ENCODE measurements at regions not wholly inside any gene's neighbourhood (a gene's known extent, or its start where the extent isn't known, plus 50 kb on each side); places are given as distances from the start of the nearest gene placed in this dataset.
A peak's percentile ranks its signal among the peaks of the same experiment; 100 is the strongest.

GRCh38 chr12:66956300-66956699 is 277.4 kb upstream of the GRIP1 start:
- no peak overlapping the region for H3K9ac ChIP-seq
- TF ChIP-seq Cebpa-rat (IDR thresholded peaks at IDR 0.05): no peak
- H4K20me1 ChIP-seq: 0 out of 22 replicates have a peak, but pooled peaks cover 0 to 3% (median 0%) of the 10 kb centered on the region in 11 experiments
- H3K27me3 ChIP-seq: no peaks in the 10 kb centered on the region
- H3K4me3 ChIP-seq: no peak overlapping the region
- no peak overlapping the region for H3K27ac ChIP-seq
- H3K4me2 ChIP-seq: no peak overlapping the region
- peaks cover 0 to 2% (median 0%) of the 10 kb centered on the region in 11 experiments; a peak in 1 of 22 replicates for H3K9me3 ChIP-seq (replicated peaks in 1 of 11)
- H3K36me3 ChIP-seq: no peaks in the 10 kb centered on the region
- peaks cover 0 to 8% (median 4%) of the 10 kb centered on the region in 10 experiments; a peak in 14 of 20 replicates for H3K4me1 ChIP-seq

- no peak for TF ChIP-seq Cebpa-rat (IDR thresholded peaks at IDR 0.05)
- Histone ChIP-seq H3K27me3 (no peaks in the 10 kb centered on the region), H3K4me1 (peaks cover 17 to 38% (median 26%) of the 10 kb centered on the region in 10 experiments), H3K36me3 (no peaks in the 10 kb centered on the region), H4K20me1 (no peaks in the 10 kb centered on the region), H3K4me3 (no peak overlapping the region), H3K27ac (no peak overlapping the region), H3K9ac (no peak overlapping the region), H3K9me3 (replicated peaks in 1 of 11) (peaks cover 0 to 3% (median 0%) of the 10 kb centered on the region in 11 experiments; a peak in 2 of 22 replicates), H3K4me2 (no peak overlapping the region)
Observed at GRCh38 chr12:66959276-66959675, 280.4 kb upstream of the GRIP1 start.

- no peak for TF ChIP-seq Cebpa-rat (IDR thresholded peaks at IDR 0.05)
- Histone ChIP-seq H3K4me1 (peaks cover 17 to 45% (median 34%) of the 10 kb centered on the region in 10 experiments), H3K4me2 (no peak overlapping the region)
Observed at GRCh38 chr12:66960006-66960405, 281.1 kb upstream of the GRIP1 start.

GRCh38 chr12:66960704-66961690 is 282.1 kb upstream of the GRIP1 start:
- no peak overlapping the region for H3K4me3 ChIP-seq
- peaks cover 17 to 55% (median 43%) of the 10 kb centered on the region in 10 experiments for H3K4me1 ChIP-seq
- no peaks in the 10 kb centered on the region for H4K20me1 ChIP-seq
- no peaks in the 10 kb centered on the region for H3K36me3 ChIP-seq
- no peak overlapping the region for H3K9ac ChIP-seq
- peak overlapping the region in 1 of 11 experiments; percentile 97; a peak in 2 of 22 replicates for H3K27ac ChIP-seq
- peak overlapping the region; percentile 27 to 63 (median 44); a peak in 18 of 22 replicates for H3K4me2 ChIP-seq
- no peak for TF ChIP-seq Cebpa-rat (IDR thresholded peaks at IDR 0.05)
- H3K27me3 ChIP-seq: no peaks in the 10 kb centered on the region
- H3K9me3 ChIP-seq (replicated peaks in 1 of 11): peaks cover 0 to 3% (median 0%) of the 10 kb centered on the region in 11 experiments; a peak in 2 of 22 replicates

More at GRCh38 chr12:66960006-66960405, 281.1 kb upstream of the GRIP1 start:
- Histone ChIP-seq H3K36me3 (no peaks in the 10 kb centered on the region), H3K9ac (no peak overlapping the region), H3K27me3 (no peaks in the 10 kb centered on the region), H4K20me1 (no peaks in the 10 kb centered on the region), H3K27ac (no peak overlapping the region; a peak in 1 of 22 replicates), H3K9me3 (replicated peaks in 1 of 11) (peaks cover 0 to 3% (median 0%) of the 10 kb centered on the region in 11 experiments; a peak in 2 of 22 replicates), H3K4me3 (no peak overlapping the region)

- no peak overlapping the region for H3K4me3 ChIP-seq
- H3K4me1 ChIP-seq: peaks cover 17 to 66% (median 52%) of the 10 kb centered on the region in 10 experiments
Observed at GRCh38 chr12:66962290-66962689, 283.4 kb upstream of the GRIP1 start.

GRCh38 chr12:66963901-66964300 is 285.0 kb upstream of the GRIP1 start:
- H3K27ac ChIP-seq: peak overlapping the region in 5 of 11 experiments; percentile 62 to 97 (median 77); a peak in 8 of 22 replicates

More at GRCh38 chr12:66962290-66962689, 283.4 kb upstream of the GRIP1 start:
- 0 out of 22 replicates have a peak overlapping the region, but pooled peaks of 1 of the 11 experiments have one; percentile 28 for H3K9ac ChIP-seq
- H3K4me2 ChIP-seq: peak overlapping the region; percentile 27 to 63 (median 44); a peak in 21 of 22 replicates
- H3K36me3 ChIP-seq: no peaks in the 10 kb centered on the region
- H3K9me3 ChIP-seq (replicated peaks in 1 of 11): peaks cover 0 to 3% (median 0%) of the 10 kb centered on the region in 11 experiments; a peak in 2 of 22 replicates
- no peaks in the 10 kb centered on the region for H4K20me1 ChIP-seq
- H3K27ac ChIP-seq: peak overlapping the region in 5 of 11 experiments; percentile 5 to 97 (median 24); a peak in 8 of 22 replicates
- no peaks in the 10 kb centered on the region for H3K27me3 ChIP-seq
- TF ChIP-seq Cebpa-rat (IDR thresholded peaks at IDR 0.05): no peak

GRCh38 chr12:66964629-66965028 is 285.8 kb upstream of the GRIP1 start:
- H3K9me3 ChIP-seq (replicated peaks in 1 of 11): peaks cover 0 to 3% (median 0%) of the 10 kb centered on the region in 11 experiments; a peak in 2 of 22 replicates
- peak overlapping the region in 4 of 11 experiments; percentile 31 to 78 (median 54); a peak in 5 of 22 replicates for H3K9ac ChIP-seq
- no peaks in the 10 kb centered on the region for H3K36me3 ChIP-seq
- peak overlapping the region in 7 of 11 experiments; percentile 37 to 97 (median 76); a peak in 13 of 22 replicates for H3K27ac ChIP-seq
- H3K27me3 ChIP-seq: no peaks in the 10 kb centered on the region
- peak overlapping the region in 10 of 11 experiments; percentile 18 to 78 (median 68); a peak in 19 of 22 replicates for H3K4me2 ChIP-seq
- peak in 2 of 11 experiments; percentile 6 to 72; a peak in 2 of 22 replicates for TF ChIP-seq Cebpa-rat (IDR thresholded peaks at IDR 0.05)
- no peak overlapping the region; a peak in 1 of 20 replicates for H3K4me3 ChIP-seq
- H3K4me1 ChIP-seq: peaks cover 17 to 66% (median 52%) of the 10 kb centered on the region in 10 experiments
- H4K20me1 ChIP-seq: no peaks in the 10 kb centered on the region

More at GRCh38 chr12:66963901-66964300, 285.0 kb upstream of the GRIP1 start:
- H3K27me3 ChIP-seq: no peaks in the 10 kb centered on the region
- peak overlapping the region in 1 of 11 experiments; percentile 78; a peak in 2 of 22 replicates for H3K9ac ChIP-seq
- H3K4me2 ChIP-seq: peak overlapping the region in 8 of 11 experiments; percentile 60 to 78 (median 69); a peak in 16 of 22 replicates
- H3K4me1 ChIP-seq: peaks cover 17 to 66% (median 52%) of the 10 kb centered on the region in 10 experiments
- H4K20me1 ChIP-seq: no peaks in the 10 kb centered on the region
- H3K9me3 ChIP-seq (replicated peaks in 1 of 11): peaks cover 0 to 3% (median 0%) of the 10 kb centered on the region in 11 experiments; a peak in 2 of 22 replicates
- no peak for TF ChIP-seq Cebpa-rat (IDR thresholded peaks at IDR 0.05)
- no peak overlapping the region for H3K4me3 ChIP-seq
- no peaks in the 10 kb centered on the region for H3K36me3 ChIP-seq

GRCh38 chr12:66965621-66966020 is 286.7 kb upstream of the GRIP1 start:
- Histone ChIP-seq H3K9ac (peak overlapping the region in 1 of 11 experiments; percentile 78; a peak in 3 of 22 replicates), H3K4me2 (peak overlapping the region in 9 of 11 experiments; percentile 19 to 78 (median 68); a peak in 17 of 22 replicates), H3K4me3 (no peak overlapping the region), H3K27me3 (no peaks in the 10 kb centered on the region), H3K9me3 (replicated peaks in 1 of 11) (peaks cover 0 to 3% (median 0%) of the 10 kb centered on the region in 11 experiments; a peak in 1 of 22 replicates), H3K4me1 (peaks cover 17 to 65% (median 52%) of the 10 kb centered on the region in 10 experiments), H3K36me3 (no peaks in the 10 kb centered on the region), H3K27ac (peak overlapping the region in 6 of 11 experiments; percentile 37 to 97 (median 76); a peak in 9 of 22 replicates), H4K20me1 (no peaks in the 10 kb centered on the region)
- peak in 5 of 11 experiments; percentile 48 to 92 (median 87); a peak in 9 of 22 replicates for TF ChIP-seq Cebpa-rat (IDR thresholded peaks at IDR 0.05)
